SK-N-SH (cell line): ENCODE measurements at regions not wholly inside any gene's neighbourhood (a gene's known extent, or its start where the extent isn't known, plus 50 kb on each side); places are given as distances from the start of the nearest gene placed in this dataset.

Experiments
- CHD2 ChIP-seq: fragments of 150-350 bp; IDR thresholded peaks from 2 replicates; pipeline ENCODE4 v1.6.1; 2018; ENCODE audit warnings: low read length; ENCODE audit not compliant: partially characterized antibody
- CTCF ChIP-seq: fragments of 200-600 bp; sonication (generic); IDR thresholded peaks from 2 replicates; pipeline ENCODE4 v1.6.1; 2017; ENCODE audit warnings: antibody characterized with exemption, mild to moderate bottlenecking, moderate library complexity
- EP300 ChIP-seq, 2 experiments: IDR thresholded peaks; 2 replicates each; pipeline versions ENCODE4 v1.4.0 to v1.6.1; 2012; ENCODE audit warnings: borderline replicate concordance in 1 of 2, low read depth in 1 of 2, low read length in 1 of 2
- GATA2 ChIP-seq: sonication (generic); formaldehyde crosslinking; IDR thresholded peaks from 2 replicates; pipeline ENCODE4 v1.5.0; 2020; ENCODE audit warnings: mild to moderate bottlenecking, missing genetic modification reagents
- JUND ChIP-seq: IDR thresholded peaks from 2 replicates; pipeline ENCODE4 v1.4.0; 2012
- MAX ChIP-seq: IDR thresholded peaks from 2 replicates; pipeline ENCODE4 v1.4.0; 2012; ENCODE audit warnings: low read depth
- POLR2AphosphoS5 ChIP-seq: IDR thresholded peaks from 2 replicates; pipeline ENCODE4 v1.6.1; 2012; ENCODE audit warnings: low read depth, low read length
- RXRA ChIP-seq: IDR thresholded peaks from 2 replicates; pipeline ENCODE4 v1.4.0; 2012; ENCODE audit warnings: low read depth, mild to moderate bottlenecking, borderline replicate concordance

- TF ChIP-seq CTCF, result no peak
- no peak for TF ChIP-seq EP300 (IDR thresholded peaks at IDR 0.05; ENCODE audit: borderline replicate concordance in 1 of 2, low read depth in 1 of 2, low read length in 1 of 2)
- no peak for TF ChIP-seq GATA2 (CRISPR knock-in tag)
- no peak for TF ChIP-seq CHD2
- no peak for TF ChIP-seq MAX
- TF ChIP-seq POLR2AphosphoS5, result no peak
- no peak for TF ChIP-seq RXRA
- TF ChIP-seq JUND, result no peak
These were observed 123.6 kb upstream of the MED13 start for GRCh38 chr17:62188713-62189112.
